ENCODE measurements at regions not wholly inside any gene's neighbourhood (a gene's known extent, or its start where the extent isn't known, plus 50 kb on each side); places are given as distances from the start of the nearest gene placed in this dataset.

GRCh38 chr22:47713941-47714340 is 951.5 kb downstream of the TBC1D22A start:
- no peaks in the 10 kb centered on the region for H3K36me3 ChIP-seq
- H3K9me3 ChIP-seq, result no peaks in the 10 kb centered on the region
- WGBS, 4 donors, result 44 to 73% (median 56%) methylated on average over 10 of the region's 10 CpGs
- ATAC-seq (no peak), DNase-seq (no peak)
- H3K27me3 ChIP-seq, result peaks cover 0 to 38% (median 0%) of the 10 kb centered on the region in 9 donors
- intact Hi-C loops (cut with DNase I), result no loop called here
- no peaks in the 10 kb centered on the region for H3K4me1 ChIP-seq
- H3K4me3 ChIP-seq, result no peak overlapping the region
- TF ChIP-seq CTCF (IDR thresholded peaks at IDR 0.05) (no peak), POLR2A (IDR thresholded peaks at IDR 0.05) (no peak)
- H3K27ac ChIP-seq, result no peak overlapping the region

DNA sequence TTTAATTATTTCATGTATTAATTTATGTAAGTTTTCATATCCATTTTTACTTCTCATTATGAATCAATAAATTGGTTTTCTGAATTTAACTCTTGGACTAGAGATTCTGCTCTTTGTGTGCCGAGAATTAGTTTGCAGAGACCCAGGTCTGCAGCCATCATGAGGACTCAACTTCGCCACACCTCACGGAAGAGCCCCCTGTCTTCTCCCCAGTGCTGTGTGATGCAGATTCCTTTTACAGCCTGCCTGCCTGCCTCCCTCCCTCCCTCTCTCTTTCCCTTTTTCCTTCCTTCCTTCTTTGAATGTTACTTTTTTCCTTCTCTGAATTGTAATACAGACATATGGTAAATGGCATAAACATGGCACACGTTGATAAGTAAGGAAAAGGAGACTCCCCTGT is 947.7 kb downstream of the TBC1D22A start:
- H3K4me1 ChIP-seq, result no peaks in the 10 kb centered on the region
- DNase-seq, result no peak
- ATAC-seq, result no peak
- intact Hi-C loops (cut with DNase I), result no loop called here
- 65 to 71% (median 68%) methylated on average over 4 of the region's 4 CpGs for WGBS, 4 donors
- H3K27ac ChIP-seq, result no peak overlapping the region
- H3K4me3 ChIP-seq, result no peak overlapping the region
- H3K36me3 ChIP-seq, result no peaks in the 10 kb centered on the region
- no peaks in the 10 kb centered on the region for H3K9me3 ChIP-seq
- peaks cover 0 to 26% (median 0%) of the 10 kb centered on the region in 9 donors for H3K27me3 ChIP-seq
- no peak for TF ChIP-seq CTCF (IDR thresholded peaks at IDR 0.05)
- TF ChIP-seq POLR2A (IDR thresholded peaks at IDR 0.05), result no peak

DNA sequence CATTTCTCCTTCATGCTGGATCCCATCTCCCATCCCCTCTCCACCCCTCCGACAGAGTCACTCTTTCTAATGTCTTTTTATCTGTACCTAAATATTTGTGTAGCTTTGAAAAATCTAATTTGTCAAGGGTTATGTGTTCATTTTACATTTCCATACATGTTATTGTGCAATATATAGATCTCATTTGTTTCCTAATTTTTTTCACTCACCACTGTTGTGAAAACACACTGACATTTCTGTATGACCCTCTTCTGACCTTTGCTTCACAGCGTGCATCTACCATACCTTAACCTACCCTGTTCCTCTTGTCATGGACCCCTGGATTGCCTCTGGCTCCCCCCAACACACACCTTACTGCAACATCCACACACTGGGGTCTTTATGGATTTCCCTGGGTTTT is 942.9 kb downstream of the TBC1D22A start:
- peaks cover 0 to 2% (median 0%) of the 10 kb centered on the region in 12 donors for H3K9me3 ChIP-seq
- 78 to 92% (median 82%) methylated on average over 2 of the region's 2 CpGs for WGBS, 4 donors

DNA sequence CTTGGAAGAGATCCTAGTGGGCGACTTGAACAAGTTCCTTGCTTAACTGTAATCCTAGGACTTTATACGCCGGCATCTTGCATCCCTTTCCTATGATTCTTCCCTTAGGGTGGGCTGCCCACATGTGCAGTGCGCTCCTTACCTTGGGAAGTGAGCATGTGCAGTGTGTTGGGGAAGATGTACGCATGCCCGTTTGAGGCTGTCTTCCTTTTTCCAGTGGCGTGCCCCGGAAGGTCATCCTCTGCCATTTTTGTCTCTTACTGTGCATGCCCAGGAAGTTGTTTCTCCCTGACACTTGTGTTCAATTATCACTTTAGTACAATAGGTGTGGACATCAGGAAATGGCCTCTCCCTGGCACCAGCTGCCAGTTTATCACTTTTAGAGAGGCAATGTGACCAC is 936.5 kb downstream of the TBC1D22A start:
- ATAC-seq (no peak), DNase-seq (no peak)
- Histone ChIP-seq H3K27me3 (peaks cover 0 to 10% (median 0%) of the 10 kb centered on the region in 9 donors), H3K27ac (no peak overlapping the region), H3K4me3 (no peak overlapping the region), H3K9me3 (peaks cover 0 to 3% (median 0%) of the 10 kb centered on the region in 12 donors), H3K4me1 (no peaks in the 10 kb centered on the region), H3K36me3 (no peaks in the 10 kb centered on the region)
- intact Hi-C loops (cut with DNase I), result no loop called here
- 68 to 84% (median 73%) methylated on average over 8 of the region's 8 CpGs for WGBS, 4 donors
- TF ChIP-seq CTCF (IDR thresholded peaks at IDR 0.05), result no peak
- TF ChIP-seq POLR2A (IDR thresholded peaks at IDR 0.05), result no peak

More for the DNA sequence above, 942.9 kb downstream of the TBC1D22A start:
- intact Hi-C loops (cut with DNase I), result no loop called here
- TF ChIP-seq POLR2A (IDR thresholded peaks at IDR 0.05) (no peak), CTCF (IDR thresholded peaks at IDR 0.05) (no peak)
- ATAC-seq (no peak), DNase-seq (no peak)
- Histone ChIP-seq H3K27ac (no peak overlapping the region), H3K27me3 (peaks cover 0 to 18% (median 0%) of the 10 kb centered on the region in 9 donors), H3K4me1 (no peaks in the 10 kb centered on the region), H3K4me3 (no peak overlapping the region), H3K36me3 (no peaks in the 10 kb centered on the region)

All from heart left ventricle (tissue), 16 donors.